NCI-H2227 (cell line): ENCODE measurements at regions not wholly inside any gene's neighbourhood (a gene's known extent, or its start where the extent isn't known, plus 50 kb on each side); places are given as distances from the start of the nearest gene placed in this dataset.
"Not testable (repeated sequence)": the region's sequence is repeated elsewhere in the genome, so short reads cannot be mapped to it uniquely, and the experiment has no call there.

Source experiments
- DNase-seq: peaks from one replicate; lab custom pipeline; 2025; ENCODE audit not compliant: unreplicated experiment; lab: John Stamatoyannopoulos, UW

DNA sequence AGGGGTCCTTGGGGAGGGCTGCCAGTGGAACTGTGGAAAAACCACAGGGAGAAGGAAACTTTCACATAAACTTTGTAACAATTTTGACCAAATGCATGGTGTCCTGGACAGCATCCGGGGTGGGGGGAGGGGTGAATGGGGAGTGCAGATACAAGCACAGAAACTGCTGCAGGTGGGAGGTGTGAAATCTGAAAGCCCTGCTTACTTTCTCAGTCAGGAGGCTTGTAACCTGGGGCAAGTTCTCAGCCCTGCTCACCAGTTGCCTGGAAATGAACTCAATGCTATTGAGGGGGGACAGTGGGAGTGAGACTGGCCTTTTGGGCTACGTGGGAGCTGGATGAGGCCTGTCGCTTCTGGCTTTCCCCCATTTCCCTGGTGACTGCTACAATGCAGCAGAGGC lies 694.5 kb upstream of the ZNF608 start:
- no peak for DNase-seq

DNA sequence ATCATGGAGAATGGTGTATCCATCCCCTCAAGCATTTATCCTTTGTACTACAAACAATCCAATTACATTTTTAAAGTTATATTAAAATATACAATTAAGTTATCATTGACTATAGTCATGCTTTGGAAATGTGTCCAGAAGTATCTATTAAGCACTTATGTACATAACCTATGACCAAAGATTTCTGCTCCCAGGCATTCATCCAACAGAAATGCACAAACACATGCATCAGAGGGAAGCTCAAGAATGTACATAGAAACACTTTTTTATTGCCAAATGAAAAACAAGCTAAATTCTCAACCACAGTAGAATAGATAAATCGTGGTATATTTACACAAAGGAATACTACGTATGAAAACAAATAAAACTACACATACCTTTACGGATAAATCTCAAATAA lies 700.5 kb upstream of the ZNF608 start:
- DNase-seq, result no peak

DNA sequence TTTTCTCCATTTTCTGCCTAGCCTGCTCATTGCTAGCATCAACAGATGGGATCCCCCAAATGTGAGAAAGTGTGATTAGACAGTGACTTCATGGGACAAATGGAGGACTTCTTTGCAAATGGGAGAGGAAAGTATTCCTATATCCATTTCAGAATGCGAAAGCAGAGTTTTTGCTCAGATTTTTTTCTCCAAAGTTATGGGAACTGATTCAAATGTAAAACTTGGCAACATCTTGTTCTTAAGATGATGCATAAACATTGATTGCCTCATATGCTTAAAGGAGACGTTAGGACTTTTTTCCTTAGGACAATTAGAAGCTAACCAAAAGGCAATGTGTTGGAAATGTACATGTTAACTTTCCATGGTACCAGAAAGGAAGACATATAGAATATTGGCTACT lies 704.3 kb upstream of the ZNF608 start:
- no peak for DNase-seq

DNA sequence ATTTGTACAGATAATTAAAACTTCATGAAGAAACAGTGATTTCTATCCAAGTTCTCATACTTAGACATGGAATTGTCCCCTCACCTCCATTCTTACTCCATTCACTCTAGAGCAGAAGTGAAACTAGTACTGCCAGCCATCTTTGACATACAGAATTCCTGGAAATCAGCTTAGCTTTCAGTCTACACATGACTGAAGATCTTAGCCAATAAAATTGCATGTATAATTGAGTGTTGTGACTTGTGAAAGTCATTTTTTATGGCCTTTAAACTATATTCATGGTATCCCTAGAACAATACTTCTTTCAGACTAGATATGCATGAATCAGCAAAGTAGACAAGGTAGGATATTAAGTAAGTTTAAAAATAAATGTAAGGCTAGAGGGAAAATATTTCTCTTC lies 705.2 kb upstream of the ZNF608 start:
- no peak for DNase-seq

DNA sequence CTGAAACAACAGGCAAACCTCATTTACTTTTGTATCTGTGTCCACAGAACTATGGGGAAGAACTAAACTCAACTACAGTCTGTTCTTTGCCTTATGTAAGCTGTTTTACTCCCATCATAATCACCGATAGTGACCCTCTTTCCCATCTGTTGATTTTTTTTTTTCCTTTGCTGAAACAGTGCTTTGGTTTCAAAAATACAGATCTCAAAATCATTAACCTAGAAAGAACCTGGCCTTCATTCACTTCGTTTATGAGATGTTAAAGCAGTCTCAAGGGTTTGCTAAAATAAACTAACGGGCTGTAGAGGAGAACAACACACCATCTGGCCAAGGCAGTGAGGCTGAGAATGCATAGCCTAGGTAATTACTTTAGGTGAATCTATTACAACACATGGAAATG lies 706.6 kb upstream of the ZNF608 start:
- DNase-seq, result no peak

DNA sequence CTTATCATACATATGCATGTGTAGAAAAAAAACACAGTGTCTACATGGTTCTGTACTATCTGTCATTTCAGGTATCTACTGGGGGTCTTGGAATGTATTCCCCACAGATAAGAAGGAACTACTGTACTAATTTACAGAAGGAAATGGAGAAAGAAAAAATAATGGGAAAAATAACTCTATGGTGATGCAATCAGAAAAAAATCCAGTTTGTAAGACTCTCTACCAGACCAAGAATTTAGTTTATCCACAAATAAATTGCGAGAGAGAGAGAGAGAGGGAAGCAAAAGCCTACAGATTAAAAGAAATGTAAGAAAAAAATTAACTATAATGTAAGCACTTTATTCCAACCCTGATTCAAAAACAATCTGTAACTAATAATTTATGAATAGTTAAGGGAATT lies 708.6 kb upstream of the ZNF608 start:
- DNase-seq, result no peak

DNA sequence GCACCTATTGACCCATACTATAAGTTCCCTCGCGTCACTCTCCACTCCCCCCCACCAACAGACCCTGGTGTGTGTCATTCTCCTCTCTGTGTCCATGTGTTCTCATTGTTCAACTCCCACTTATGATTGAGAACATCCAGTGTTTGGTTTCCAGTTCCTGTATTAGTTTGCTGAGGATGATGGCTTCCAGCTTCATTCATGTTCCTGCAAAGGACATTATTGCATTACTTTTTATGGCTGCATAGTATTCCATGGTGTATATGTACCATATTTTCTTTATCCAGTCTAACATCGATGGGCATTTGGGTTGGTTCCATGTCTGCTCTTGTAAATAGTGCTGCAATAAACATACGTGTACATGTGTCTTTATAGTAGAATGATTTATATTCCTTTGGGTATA lies 709.6 kb upstream of the ZNF608 start:
- DNase-seq, result not testable (repeated sequence)

DNA sequence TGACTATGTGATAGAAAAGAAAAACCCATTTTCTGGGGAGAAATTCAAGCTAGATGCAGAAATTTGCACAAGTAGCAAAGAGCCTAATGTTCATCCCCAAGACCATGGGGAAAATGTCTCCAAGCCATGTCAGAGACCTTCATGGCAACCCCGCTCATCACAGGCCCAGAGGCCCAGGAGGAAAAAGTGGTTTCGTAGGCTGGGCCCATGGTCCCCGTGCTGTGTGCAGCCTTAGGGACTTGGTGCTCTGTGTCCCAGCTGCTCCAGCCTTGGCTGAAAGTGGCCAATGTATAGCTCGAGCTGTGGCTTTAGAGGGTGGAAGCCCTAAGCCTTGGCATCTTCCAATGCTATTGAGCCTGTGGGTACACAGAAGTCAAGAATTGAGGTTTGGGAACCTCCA lies 711.2 kb upstream of the ZNF608 start:
- DNase-seq, result no peak

DNA sequence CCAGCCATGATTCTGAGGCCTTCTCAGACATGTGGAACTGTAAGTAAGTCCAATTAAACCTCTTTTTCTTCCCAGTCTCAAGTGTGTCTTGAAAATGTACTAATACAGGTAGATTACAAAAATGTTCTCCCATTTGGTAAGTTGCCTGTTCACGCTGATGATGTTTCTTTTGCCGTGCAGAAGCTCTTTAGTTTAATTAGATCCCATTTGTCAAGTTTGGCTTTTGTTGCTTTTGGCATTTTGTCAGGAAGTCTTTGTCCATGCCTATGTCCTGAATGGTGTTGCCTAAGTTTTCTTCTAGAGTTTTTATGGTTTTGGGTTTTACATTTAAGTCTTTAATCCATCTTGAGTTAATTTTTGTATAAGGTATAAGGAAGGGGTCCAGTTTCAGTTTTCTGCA lies 712.5 kb upstream of the ZNF608 start:
- DNase-seq, result not testable (repeated sequence)

DNA sequence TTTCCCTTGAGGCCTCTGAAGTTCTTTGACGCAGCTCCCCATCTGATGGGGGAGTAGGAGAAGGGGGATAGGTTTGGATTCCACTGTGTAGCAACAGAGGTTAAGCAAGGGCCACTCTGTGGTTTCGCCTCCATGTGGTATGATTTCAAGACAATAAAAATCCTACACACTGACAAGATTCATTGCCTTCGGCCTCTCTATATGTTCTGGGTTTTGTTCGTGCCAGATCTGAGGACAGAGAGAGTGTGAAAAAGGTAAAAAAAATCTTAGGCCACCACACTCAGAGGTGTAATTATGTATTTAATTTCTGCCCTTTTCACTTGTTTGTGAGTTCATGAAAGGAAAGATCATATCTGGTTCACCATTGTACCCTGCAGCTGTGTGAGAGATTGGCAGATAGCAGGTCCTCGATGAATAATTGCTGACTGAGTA lies 715.2 kb upstream of the ZNF608 start:
- DNase-seq, result no peak

DNA sequence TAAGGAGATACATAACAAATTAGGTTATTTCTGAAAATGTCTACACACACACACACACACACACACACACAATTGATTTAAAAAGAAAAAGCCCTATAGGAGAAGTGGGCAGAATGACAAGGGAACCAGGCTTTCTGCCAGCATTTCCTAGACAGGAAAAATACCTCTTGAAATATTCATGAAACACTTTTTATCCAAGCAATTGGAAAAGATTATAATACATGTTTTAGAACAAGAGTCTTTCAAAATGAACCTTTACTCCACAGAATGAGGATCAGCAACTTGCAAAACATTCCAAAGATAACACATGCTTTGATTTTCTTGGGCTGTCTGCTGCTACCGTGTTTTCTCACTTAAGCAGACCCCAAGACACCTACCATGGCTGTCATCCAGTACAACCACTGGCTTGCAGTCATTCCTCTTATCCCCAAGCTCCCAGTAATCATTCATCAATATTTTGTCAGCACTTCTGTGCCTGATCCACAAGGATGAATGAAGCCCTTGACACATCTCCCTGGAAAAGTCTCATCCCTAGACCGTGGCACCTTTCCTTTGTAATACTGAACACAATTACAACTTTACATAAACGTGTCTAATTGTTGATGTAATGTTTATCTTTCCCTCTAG lies 717.1 kb upstream of the ZNF608 start:
- DNase-seq, result no peak

DNA sequence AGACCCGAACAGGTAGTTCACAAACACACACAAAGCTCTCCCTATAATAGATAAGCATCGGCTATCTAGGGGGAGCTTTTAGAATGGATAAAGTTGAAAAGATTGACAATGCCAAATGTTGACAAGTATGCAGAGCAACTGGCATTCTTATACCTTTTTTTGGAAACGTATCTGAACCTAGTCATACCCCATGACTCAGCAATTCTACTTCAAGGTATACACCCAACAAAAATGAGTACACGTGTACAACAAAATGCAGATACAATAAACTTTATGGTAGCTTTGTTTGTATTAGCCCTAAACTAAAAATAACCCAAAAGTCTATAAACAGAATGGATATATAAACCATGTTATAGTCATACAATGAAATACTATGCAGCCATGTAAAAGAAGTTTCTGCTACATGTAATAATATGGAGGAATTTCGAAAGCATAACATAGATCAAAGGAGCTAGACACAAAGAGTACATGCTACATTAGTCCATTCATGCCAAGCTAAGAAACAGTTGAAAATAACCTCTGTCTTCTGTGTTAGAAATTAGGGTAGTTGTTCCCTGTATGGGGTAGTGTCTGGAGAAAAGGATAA lies 718.5 kb upstream of the ZNF608 start:
- DNase-seq, result no peak

DNA sequence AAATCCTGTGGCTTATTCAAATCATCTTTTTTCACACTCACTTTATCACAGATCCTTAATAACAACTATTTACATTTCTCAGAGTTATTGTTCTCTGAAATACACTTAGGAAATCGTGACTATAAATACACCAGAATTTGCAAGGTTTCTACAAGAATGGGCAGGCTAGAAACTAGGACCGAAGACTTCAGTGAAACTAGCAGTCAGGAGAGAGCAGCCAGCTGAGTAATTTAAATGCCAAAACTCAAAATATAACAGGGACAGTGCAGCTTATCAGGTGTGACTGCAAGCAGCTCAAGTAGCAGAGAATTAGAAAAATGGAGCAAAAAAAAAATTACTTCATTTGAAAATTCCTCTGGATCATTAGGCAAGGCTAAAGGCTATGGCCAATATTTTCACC lies 719.3 kb upstream of the ZNF608 start:
- DNase-seq, result no peak

DNA sequence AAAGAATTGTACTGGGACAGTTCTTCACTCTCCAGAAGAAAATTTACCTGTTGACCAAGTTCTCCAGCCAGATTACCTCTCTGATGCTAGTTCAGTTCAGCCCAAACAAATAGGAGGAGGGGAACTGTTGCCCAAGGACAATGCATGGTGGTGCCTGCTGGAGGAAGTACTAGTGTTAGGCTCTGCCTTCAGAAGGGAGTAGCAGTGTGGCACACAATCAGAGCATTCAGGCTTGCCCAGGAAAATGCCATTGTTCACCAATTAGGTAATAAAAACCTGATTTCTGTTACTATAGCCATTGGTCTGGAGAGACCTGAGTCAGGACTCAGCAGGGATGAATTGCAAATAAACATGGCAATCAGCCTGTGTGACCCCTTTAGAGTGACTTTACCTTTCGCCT lies 720.8 kb upstream of the ZNF608 start:
- DNase-seq, result no peak

DNA sequence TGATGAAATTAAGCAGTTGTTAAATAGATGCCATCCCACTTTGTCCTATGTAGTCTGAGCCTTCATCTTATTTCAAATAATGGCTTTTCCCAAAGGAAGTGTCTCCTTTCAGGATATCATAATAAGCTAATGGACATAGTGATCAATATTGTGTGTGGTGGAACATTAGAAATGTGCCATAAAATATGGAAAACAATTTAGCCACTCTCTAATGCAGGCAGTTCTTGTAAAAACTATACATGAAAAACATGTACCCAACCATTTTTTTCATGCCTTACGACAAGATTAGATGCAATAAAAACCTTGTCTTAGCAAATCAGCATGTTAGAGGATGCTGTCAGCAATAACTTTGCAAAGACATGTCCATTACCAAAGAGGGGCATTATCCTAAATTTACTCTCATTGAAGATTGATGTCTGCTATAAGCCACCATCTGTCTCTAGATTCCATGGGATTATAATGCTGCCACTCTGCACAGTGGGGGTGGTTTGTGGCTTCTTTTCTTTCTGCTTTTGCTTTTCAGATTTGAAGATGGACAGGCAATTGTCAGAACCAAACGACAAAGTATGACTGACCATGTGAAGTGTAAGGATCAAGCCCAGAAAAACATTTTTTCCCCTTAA lies 724.0 kb upstream of the ZNF608 start:
- DNase-seq, result peak; percentile 21

DNA sequence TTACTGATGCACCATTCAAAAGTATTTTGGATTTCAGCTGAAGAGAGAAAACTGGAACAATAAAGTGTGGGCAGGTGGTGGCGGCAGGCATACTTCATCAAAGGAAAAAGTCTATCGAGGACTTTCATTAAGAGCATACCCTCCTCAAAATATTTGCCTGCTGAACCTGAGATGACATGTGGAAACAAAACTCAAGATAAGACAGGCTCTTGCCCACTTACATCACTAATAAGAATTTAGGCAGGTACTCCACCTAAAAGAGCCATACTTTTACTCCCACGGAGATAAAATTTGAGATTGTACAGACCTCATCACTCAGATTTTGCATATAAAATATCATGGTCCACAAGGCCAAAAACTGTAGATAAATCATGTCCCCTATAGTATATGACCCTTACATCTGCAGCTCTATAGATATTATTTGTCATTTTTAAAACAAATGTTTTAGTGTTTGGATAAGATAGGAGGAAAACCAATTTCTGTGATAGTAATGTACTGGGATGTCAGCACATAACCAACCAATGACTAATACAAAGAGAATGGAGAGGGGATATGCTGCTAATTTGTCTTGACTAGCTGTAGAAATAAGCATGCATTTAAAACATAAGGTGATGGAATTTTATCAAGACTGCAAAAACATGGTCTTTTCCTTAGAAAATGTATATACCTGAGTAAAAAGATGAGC lies 730.6 kb upstream of the ZNF608 start:
- DNase-seq, result no peak

DNA sequence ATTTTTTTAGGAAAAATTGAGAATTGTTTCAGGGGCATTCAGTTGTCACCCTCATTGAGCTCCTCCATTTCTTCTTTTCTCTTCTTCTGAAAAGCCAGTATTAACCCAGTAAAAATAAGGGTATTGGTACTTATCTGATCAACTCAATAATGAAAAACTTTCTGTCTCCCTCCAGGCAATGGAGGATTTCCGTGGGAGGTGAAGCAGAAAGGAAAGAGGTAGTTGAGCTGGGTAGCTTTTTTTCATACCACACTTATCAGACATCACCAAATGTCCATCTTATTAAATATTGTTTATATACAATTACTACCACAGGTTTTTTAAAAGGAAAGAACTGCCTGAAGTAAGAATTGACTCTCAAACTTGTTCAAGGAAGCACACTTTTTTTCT lies 731.1 kb upstream of the ZNF608 start:
- DNase-seq, result no peak

DNA sequence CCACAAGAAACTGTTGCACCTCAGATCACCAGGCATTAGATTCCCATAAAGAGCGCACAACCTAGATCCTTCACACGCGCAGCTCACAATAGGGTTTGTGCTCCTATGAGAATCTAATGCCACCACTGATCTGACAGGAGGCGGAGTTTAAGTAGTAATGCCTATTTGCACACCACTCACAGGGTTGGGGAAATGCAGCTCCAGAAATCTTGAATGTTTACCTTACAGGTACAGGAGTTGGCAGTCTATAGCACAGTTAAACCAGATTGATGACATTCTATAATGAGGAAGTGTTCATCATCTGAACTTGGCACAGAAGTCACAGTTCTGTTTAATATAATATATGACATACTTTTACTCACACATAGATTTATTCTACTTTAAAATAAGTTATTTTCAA lies 732.2 kb upstream of the ZNF608 start:
- no peak for DNase-seq

DNA sequence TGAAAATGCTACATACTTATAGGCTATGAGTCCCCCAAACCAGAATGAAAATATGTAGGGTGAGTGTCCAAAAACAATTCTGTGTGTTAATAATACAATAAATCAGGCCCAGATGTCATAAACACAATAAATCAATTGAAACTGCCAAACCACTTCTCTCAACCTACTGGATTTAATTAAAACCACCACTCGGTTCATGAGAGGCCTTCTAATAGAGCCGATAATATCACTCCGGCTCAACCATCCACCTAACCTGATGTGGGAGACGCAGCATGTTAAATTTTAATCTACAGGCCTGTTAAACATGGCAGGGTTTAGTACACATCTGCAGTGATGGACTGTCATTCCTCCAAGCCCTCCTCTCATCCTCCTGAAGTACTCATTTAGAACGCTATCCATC lies 734.5 kb upstream of the ZNF608 start:
- DNase-seq, result no peak

DNA sequence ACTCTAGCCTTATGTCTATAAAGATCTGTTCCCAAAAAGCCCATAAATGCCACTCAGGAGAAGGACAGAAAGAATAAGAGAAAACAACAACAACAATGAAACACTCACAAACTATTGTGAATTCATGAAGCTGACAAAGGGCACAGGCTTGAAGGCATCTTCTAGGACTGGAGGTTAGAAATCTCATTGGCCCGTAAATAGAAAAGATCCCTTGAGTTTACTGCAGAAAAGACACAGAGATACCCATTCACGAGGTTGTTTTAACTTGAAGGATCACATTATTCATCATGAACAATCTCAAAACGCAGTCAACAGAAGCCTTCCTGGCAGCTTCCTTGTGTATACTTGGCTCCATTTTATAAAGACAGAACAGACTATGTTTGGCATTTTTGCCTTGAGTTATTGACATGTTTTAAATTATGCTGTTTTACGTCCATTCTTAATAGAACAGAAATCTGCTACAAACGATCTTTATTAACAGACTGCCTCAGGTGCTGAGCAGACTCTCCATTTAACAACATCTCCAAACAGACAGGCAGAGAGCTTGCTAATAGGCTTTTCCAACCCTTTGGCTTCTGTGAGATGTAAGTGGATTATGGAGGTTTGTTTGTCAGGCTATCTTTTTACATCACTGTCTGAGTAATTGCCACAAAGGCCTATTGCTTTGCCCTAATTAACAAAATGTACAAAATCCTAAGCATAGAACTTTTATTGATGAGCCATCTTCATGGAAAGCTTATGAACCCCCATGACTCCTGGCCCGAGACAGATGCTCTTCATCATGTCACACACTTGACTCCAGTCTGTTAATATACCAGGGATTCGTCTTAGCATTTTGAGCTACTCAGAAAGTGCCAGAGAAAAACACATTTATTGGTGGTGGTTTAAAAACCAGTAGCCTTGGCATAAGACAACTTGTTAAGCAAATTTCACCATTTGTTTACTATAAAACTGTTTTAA lies 735.3 kb upstream of the ZNF608 start:
- no peak for DNase-seq

DNA sequence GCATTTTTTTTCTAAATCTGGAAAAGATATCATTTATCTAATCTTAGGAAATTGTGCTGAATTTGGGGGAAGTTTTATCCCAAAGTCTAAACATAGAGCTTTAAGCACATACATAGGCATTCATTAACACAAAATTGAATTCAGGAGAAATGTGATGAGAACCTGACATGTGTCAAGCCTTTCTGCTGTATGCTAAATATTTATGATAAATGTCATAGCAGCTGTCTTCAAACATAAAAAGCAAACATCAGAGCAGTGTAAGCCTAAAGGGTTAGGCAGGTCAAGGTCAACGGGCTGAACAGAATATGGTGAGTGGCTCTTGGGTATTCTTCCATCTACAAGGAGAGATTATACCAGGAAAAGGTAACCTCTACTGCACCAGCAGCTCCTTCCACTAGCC lies 737.2 kb upstream of the ZNF608 start:
- no peak for DNase-seq
